ENCODE measurements at regions not wholly inside any gene's neighbourhood (a gene's known extent, or its start where the extent isn't known, plus 50 kb on each side); places are given as distances from the start of the nearest gene placed in this dataset.

DNA sequence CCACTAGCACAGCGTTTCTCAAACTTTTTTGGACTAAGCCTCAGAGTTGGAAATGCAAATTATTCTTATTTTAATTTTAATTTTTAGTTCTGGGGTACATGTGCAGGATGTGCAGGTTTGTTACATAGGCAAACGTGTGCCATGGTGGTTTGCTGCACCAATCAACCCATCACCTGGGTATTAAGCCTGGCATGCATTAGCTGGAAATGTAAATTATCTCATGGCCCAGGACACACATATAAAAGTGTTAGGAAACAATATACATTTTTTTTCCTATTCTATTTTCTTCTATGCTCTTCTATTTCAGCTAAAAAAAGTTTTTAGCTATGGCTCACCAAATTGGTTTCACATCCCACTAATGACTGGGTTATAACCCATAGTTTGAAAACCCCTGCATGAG, 73.3 kb upstream of the LRIG1 start:
- H3K9me3 ChIP-seq (ENCODE audit: control insufficient read depth, low read length), result peaks cover 4% of the 10 kb centered on the region
- H3K4me3 ChIP-seq (ENCODE audit: low read length), result no peak overlapping the region
- no peak overlapping the region for H3K9ac ChIP-seq (ENCODE audit: low read length)
- H3K4me1 ChIP-seq (ENCODE audit: control insufficient read depth, insufficient read depth, low read length), result no peaks in the 10 kb centered on the region
- H3K27me3 ChIP-seq (replicated peaks; ENCODE audit: control insufficient read depth, insufficient read depth, low read length), result no peaks in the 10 kb centered on the region
- DNase-seq (ENCODE audit: low read depth), result no peak
- no peaks in the 10 kb centered on the region for H3K36me3 ChIP-seq (ENCODE audit: control insufficient read depth, insufficient read depth, low read length, severe bottlenecking)

DNA sequence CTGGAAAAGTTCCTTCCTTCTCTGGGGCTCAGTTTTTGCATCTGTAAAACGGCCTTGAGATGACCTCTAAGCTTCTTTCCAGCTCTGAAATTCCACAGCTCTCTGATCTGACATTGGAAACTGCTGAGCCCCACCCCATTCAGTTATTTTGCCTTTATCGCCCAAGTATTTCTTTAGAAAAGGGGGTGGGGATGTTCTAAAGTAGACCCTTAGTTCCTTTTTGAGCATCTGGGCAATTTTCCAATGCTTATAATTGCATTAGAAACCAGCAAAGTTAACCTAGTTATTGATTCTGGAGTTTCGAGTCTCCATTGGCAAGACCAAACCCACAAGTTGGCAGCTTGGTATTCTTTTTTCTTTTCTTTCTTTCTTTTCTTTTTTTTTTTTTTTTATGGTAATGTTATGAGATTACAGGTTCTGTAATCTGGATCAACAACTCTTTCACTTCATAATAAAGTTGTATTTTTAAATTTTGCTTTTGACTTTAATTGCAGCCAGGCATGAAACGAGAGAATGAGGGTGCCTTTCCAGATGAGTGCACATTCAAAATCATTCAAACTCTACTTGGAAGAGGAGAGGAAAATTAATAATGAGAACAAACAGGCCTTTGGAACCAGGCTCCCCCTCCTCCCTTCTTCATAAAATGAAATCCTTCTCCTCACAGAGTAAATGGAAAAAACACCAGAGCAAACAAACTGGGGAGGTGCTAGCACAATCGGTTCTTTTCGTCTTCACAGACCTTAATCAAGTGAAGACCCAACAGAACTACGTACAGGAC, 76.8 kb upstream of the LRIG1 start:
- Histone ChIP-seq H3K4me3 (ENCODE audit: low read length) (no peak overlapping the region), H3K9me3 (ENCODE audit: control insufficient read depth, low read length) (peaks cover 4% of the 10 kb centered on the region), H3K36me3 (ENCODE audit: control insufficient read depth, insufficient read depth, low read length, severe bottlenecking) (no peaks in the 10 kb centered on the region), H3K4me1 (ENCODE audit: control insufficient read depth, insufficient read depth, low read length) (no peaks in the 10 kb centered on the region), H3K9ac (ENCODE audit: low read length) (no peak overlapping the region), H3K27me3 (replicated peaks; ENCODE audit: control insufficient read depth, insufficient read depth, low read length) (no peaks in the 10 kb centered on the region)
- DNase-seq (ENCODE audit: low read depth), result no peak

DNA sequence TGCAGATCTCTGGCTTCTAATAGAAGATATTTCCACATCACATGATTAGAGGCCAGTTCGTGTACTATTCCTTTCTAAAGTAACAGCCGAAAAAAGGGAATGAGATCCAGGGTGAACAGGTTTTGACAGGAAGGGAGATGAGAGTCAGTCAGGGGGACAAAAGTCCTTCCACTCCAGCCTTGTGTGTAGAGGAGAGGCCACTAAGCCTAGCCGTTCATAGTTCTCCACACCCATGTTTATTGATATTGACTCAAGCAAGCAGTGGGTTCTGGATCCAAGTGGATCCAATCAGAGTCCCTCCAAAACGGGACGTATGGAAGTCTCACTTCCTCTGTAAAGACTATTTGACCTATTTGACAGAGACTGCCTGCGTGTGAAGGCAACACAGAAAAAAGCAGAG, 80.4 kb upstream of the LRIG1 start:
- Histone ChIP-seq H3K4me3 (ENCODE audit: low read length) (no peak overlapping the region), H3K27me3 (replicated peaks; ENCODE audit: control insufficient read depth, insufficient read depth, low read length) (peaks cover 2% of the 10 kb centered on the region), H3K36me3 (ENCODE audit: control insufficient read depth, insufficient read depth, low read length, severe bottlenecking) (no peaks in the 10 kb centered on the region), H3K9me3 (ENCODE audit: control insufficient read depth, low read length) (peaks cover 4% of the 10 kb centered on the region), H3K4me1 (ENCODE audit: control insufficient read depth, insufficient read depth, low read length) (peaks cover 9% of the 10 kb centered on the region), H3K9ac (ENCODE audit: low read length) (no peak overlapping the region)
- no peak for DNase-seq (ENCODE audit: low read depth)

DNA sequence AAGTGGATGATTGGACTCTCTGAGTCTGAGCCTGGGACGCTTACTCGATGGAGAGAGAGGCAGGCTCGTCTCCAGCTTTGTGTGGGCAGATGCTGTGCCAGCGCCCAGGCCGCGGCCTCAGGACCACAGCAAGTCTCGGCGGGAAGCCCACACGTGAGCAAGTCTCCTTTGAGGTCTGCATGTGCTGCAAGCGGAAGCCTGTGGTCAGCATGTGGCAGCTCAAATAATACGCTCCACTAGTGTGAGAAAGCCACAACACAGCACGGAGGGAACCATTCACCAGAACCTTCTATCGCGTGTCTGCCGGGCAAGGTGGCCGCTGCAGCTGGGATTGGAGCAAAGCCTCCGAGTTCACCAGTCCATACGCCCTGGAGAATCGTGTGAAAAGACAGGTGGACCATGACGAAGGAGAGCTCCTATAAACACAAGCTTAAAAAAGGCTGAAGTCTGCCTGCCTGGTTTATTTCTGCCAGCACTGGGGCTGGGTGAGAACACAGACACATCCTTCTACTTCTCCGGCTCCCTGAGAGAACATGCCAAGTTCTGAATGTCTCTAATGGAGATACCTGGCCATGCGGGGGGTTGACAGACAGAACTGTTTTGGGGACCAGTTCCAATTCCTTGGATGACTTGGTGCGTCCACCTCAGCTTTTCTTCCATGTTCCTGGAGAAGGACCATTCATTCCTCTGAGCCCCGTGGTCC, 82.0 kb upstream of the LRIG1 start:
- Histone ChIP-seq H3K9ac (ENCODE audit: low read length) (no peak overlapping the region), H3K9me3 (ENCODE audit: control insufficient read depth, low read length) (peaks cover 4% of the 10 kb centered on the region), H3K36me3 (ENCODE audit: control insufficient read depth, insufficient read depth, low read length, severe bottlenecking) (no peaks in the 10 kb centered on the region), H3K4me1 (ENCODE audit: control insufficient read depth, insufficient read depth, low read length) (peaks cover 13% of the 10 kb centered on the region), H3K4me3 (ENCODE audit: low read length) (no peak overlapping the region), H3K27me3 (replicated peaks; ENCODE audit: control insufficient read depth, insufficient read depth, low read length) (peaks cover 2% of the 10 kb centered on the region)
- no peak for DNase-seq (ENCODE audit: low read depth)

DNA sequence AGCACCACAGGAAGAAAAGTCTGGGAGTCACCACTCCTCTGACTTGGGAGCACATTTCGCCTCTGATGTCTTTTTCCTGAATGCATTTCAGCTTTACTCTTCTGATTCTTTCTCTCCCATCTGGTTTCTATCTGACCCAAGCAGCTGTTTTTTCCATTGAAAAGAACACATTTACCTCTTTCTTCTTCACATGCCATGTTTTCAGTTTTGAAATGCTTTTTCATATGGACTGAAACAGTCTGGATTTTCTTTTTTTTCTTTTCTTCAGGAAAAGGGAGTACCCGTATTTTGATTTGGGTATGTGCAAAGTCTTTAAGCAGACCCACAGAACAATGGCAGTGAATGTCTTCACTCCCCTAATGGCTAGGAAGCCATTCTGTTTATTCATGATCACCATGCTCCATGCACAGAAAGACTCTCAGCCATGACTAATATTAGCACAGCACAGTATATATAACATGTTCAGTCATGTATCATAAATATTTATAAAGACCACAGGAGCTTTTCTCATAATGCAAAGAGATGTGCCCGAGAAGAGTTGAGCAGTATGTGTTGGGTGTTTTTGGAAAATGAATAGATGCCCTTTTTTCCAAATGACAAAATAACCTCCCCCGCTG, 82.7 kb upstream of the LRIG1 start:
- peaks cover 2% of the 10 kb centered on the region for H3K27me3 ChIP-seq (replicated peaks; ENCODE audit: control insufficient read depth, insufficient read depth, low read length)
- no peak overlapping the region for H3K4me3 ChIP-seq (ENCODE audit: low read length)
- H3K36me3 ChIP-seq (ENCODE audit: control insufficient read depth, insufficient read depth, low read length, severe bottlenecking), result no peaks in the 10 kb centered on the region
- H3K9ac ChIP-seq (ENCODE audit: low read length), result no peak overlapping the region
- peaks cover 4% of the 10 kb centered on the region for H3K9me3 ChIP-seq (ENCODE audit: control insufficient read depth, low read length)
- H3K4me1 ChIP-seq (ENCODE audit: control insufficient read depth, insufficient read depth, low read length), result peaks cover 18% of the 10 kb centered on the region
- no peak for DNase-seq (ENCODE audit: low read depth)

DNA sequence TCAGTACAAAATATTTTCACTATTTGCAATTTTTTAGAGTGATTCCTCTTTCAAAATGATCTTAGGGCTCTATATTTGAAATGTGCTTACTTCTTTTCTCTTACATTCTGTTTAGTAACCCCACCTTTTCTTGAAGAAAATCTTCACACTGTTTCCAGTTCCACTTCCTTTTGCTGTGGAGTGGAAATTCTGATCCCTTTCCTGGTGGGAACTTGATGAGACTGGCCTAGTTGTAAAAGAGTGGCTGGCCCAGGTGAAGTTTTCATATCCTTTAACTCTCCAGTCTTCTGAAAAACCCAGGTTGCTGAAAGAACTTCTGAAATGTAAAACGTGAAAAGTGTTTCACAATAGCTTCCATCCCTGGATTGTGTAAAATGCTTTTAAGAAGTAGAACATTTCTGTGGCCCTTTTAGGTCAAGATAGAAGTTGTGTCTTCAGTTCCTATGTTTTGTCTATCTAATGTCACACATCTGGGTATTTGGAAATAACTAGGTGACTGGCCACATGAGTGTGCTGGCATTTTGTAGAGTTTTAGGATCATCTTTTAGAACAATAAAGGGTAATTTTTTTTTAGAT, 84.8 kb upstream of the LRIG1 start:
- no peak overlapping the region for H3K4me3 ChIP-seq (ENCODE audit: low read length)
- no peaks in the 10 kb centered on the region for H3K9me3 ChIP-seq (ENCODE audit: control insufficient read depth, low read length)
- H3K36me3 ChIP-seq (ENCODE audit: control insufficient read depth, insufficient read depth, low read length, severe bottlenecking), result no peaks in the 10 kb centered on the region
- peaks cover 2% of the 10 kb centered on the region for H3K27me3 ChIP-seq (replicated peaks; ENCODE audit: control insufficient read depth, insufficient read depth, low read length)
- H3K4me1 ChIP-seq (ENCODE audit: control insufficient read depth, insufficient read depth, low read length), result peaks cover 22% of the 10 kb centered on the region
- no peak overlapping the region for H3K9ac ChIP-seq (ENCODE audit: low read length)
- peak; percentile 29 for DNase-seq (ENCODE audit: low read depth)

DNA sequence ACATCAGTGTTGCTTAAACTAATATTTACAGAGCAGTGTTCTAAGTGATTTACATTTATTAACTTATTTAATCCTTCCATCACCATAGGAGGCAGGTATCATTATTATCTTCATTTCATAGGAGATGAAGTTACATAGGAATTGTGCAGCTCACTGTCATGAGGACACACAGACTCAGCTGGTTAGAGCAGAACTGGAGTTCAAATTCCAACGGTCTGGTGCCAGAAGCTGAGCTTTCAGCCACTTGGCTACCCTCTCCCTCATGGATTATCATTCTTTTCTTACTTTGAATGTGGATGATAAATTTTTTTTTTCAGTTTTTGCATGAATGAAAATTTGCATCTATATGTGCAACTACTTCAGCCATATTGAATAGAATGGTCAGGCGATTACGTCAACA, 86.0 kb upstream of the LRIG1 start:
- peaks cover 2% of the 10 kb centered on the region for H3K27me3 ChIP-seq (replicated peaks; ENCODE audit: control insufficient read depth, insufficient read depth, low read length)
- H3K36me3 ChIP-seq (ENCODE audit: control insufficient read depth, insufficient read depth, low read length, severe bottlenecking), result no peaks in the 10 kb centered on the region
- no peak overlapping the region for H3K9ac ChIP-seq (ENCODE audit: low read length)
- peaks cover 22% of the 10 kb centered on the region for H3K4me1 ChIP-seq (ENCODE audit: control insufficient read depth, insufficient read depth, low read length)
- no peak for DNase-seq (ENCODE audit: low read depth)
- H3K9me3 ChIP-seq (ENCODE audit: control insufficient read depth, low read length), result no peaks in the 10 kb centered on the region
- no peak overlapping the region for H3K4me3 ChIP-seq (ENCODE audit: low read length)

DNA sequence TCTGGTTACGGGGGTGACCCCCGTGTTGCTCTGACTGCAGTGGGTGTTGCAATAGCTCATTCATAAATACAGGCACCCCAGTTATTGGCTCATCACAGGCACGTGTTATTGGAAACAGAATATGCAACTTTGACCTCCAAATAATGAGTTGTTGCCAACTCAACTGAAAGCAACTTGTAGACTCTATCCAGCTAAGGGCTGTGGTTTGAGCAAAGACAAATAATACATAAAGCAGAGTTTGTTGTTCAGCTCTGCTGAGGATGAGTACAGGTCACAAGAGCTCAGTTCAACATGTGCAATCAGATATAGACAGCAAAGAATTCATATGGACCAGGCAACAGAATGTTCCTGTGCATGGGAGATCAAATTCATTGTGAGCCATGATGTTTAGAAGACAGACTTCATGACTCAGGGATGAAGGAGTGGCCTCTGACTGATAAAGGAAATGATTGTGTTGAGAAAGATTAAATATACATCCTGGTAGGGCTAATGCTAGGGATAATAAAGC, 87.6 kb upstream of the LRIG1 start:
- DNase-seq (ENCODE audit: low read depth), result peak; percentile 18
- Histone ChIP-seq H3K4me1 (ENCODE audit: control insufficient read depth, insufficient read depth, low read length) (peaks cover 22% of the 10 kb centered on the region), H3K27me3 (replicated peaks; ENCODE audit: control insufficient read depth, insufficient read depth, low read length) (peaks cover 2% of the 10 kb centered on the region), H3K4me3 (ENCODE audit: low read length) (no peak overlapping the region), H3K9ac (ENCODE audit: low read length) (no peak overlapping the region), H3K9me3 (ENCODE audit: control insufficient read depth, low read length) (no peaks in the 10 kb centered on the region), H3K36me3 (ENCODE audit: control insufficient read depth, insufficient read depth, low read length, severe bottlenecking) (no peaks in the 10 kb centered on the region)

DNA sequence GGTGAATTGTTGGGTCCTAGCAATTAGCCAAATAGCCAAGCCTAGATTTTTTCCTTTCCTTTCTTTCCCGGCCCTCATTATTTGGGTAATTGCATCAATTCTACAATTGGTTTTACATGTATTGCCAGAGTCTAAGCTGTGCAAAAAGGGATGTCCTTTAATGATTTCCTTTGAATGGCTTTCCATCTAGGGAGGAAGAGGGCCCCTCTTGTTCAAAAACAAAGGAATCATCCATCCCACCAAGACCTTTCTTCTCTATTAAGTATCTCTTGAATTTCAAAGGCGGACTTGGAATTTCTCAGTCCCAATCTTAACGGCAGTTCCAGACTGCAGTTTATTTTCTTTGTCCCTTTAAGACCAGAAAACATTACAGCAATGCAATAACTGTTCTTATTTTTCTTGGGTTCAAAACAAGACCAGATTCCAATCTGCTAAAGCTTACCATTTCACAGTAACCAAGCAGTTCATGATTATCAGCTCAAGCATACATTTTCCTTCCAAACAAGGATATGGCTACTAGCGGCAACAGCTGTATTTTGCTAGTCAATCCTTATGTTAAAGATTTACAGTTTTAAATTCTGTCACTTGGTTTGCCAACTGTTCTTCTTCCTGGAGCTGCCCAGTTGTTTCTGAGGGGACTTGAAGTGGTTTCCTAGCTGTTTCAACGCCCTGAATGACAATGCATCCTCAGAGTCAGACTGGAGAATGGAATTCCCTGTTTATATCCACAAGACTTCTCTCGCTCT, 91.4 kb upstream of the LRIG1 start:
- Histone ChIP-seq H3K4me1 (ENCODE audit: control insufficient read depth, insufficient read depth, low read length) (peaks cover 17% of the 10 kb centered on the region), H3K9me3 (ENCODE audit: control insufficient read depth, low read length) (no peaks in the 10 kb centered on the region), H3K9ac (ENCODE audit: low read length) (no peak overlapping the region), H3K36me3 (ENCODE audit: control insufficient read depth, insufficient read depth, low read length, severe bottlenecking) (no peaks in the 10 kb centered on the region), H3K4me3 (ENCODE audit: low read length) (no peak overlapping the region), H3K27me3 (replicated peaks; ENCODE audit: control insufficient read depth, insufficient read depth, low read length) (no peaks in the 10 kb centered on the region)
- DNase-seq (ENCODE audit: low read depth), result peak; percentile 29

DNA sequence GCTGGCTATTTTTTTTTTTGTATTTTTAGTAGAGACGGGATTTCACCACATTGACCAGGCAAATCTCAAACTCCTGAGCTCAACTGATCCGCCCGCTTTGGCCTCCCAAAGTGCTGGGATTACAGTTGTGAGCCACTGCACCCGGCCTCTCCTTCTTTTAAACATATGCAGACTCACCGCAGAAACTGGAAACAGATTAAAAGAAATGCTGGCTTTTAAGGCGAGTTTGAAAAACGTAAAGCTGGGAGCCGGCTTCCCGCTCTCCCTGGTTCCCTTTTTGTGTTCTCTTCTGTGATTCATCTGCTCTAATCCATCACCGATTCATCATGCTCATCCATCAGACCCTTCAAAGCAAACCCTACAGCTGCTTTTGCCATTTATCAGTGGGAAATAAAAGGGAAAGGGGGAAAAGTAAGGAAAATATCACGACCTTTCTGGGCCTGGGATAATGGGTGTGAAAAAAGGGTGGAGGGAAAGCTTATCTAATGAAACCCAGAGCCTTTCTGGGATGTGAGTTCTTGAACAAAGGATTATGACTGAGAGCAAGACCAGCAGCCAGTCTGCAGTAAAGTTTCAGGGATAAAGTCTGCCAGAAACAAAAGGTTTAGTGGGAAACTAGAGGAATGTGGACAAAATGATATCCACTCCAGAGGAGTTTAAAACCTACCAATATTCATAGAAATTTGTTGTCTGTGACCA, 92.3 kb upstream of the LRIG1 start:
- no peaks in the 10 kb centered on the region for H3K9me3 ChIP-seq (ENCODE audit: control insufficient read depth, low read length)
- peaks cover 11% of the 10 kb centered on the region for H3K4me1 ChIP-seq (ENCODE audit: control insufficient read depth, insufficient read depth, low read length)
- H3K4me3 ChIP-seq (ENCODE audit: low read length), result no peak overlapping the region
- H3K27me3 ChIP-seq (replicated peaks; ENCODE audit: control insufficient read depth, insufficient read depth, low read length), result no peaks in the 10 kb centered on the region
- DNase-seq (ENCODE audit: low read depth), result peak; percentile 14
- no peak overlapping the region for H3K9ac ChIP-seq (ENCODE audit: low read length)
- H3K36me3 ChIP-seq (ENCODE audit: control insufficient read depth, insufficient read depth, low read length, severe bottlenecking), result no peaks in the 10 kb centered on the region
